NCI-H446 (cell line): ENCODE measurements at regions not wholly inside any gene's neighbourhood (a gene's known extent, or its start where the extent isn't known, plus 50 kb on each side); places are given as distances from the start of the nearest gene placed in this dataset.
"Not testable (repeated sequence)": the region's sequence is repeated elsewhere in the genome, so short reads cannot be mapped to it uniquely, and the experiment has no call there.

ENCODE experiments used
- DNase-seq, 2 experiments: peaks; one replicate each; lab custom pipeline; 2025; lab: John Stamatoyannopoulos, UW

DNA sequence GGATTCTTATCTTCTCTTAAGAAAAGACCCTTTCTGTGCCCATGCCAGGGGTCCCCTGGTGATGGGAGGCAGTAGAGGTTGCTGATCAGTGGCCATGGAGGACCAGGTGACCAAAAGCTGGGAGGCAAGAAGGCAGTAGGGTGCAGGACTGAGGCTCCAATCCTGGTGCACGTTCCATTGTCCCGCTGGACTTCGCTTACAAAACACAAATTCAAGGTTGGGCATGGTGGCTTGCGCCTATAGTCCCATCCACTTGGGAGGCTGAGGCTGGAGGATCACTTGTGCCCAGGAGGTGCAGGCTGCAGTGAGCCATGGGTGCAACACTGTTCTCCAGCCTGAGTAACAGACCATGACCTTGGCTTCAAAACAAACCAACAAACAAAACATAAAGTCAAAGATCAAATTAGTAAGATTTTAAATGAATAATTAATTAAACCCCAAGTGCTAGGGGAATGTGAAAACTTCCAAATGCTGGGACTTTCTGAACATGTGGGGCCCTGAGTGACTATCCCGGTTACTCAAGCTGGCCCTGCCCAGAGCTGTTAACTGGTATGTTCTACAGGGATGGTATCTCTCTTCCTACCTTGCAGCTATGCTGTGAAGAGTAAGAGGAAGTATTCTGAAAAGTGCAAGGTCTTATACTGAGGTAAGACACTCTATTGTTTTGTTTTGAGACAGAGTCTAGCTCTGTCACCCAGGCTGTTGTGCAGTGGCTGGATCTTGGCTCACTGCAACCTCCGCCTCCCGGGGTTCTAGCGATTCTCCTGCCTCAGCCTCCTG is 97.6 kb downstream of the LYZL2 start:
- no peak for DNase-seq

DNA sequence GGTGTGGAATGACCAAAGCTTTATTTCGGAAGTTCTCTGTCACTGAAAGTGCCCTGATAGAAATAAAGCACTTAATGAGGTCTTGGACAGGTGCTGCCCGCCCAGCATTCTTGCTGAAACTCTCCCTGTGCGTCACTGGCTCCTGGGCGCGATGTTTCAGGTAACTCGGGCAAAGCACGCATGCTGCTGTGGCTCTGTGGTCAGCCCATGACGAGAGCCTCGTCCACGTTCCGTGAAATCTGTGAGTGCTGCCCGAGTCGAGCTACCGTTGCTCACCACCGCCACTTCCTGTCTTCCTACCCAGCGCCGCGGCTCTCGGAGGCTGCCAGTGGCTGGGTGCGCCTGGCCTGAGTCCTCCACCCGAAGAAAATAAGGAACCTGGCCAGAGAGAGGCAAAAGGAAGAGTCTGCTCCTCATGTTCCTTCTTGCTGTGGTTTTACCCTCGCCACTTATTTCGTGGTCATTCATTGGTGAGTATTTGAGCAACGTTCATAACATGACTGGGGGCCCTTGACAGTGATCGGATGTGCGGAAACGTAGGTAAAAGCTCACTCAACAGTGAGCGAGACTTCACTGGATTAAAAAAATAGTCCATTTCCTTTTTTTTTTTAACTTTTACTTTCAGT is 95.5 kb downstream of the MAP3K8 start:
- no peak for DNase-seq

DNA sequence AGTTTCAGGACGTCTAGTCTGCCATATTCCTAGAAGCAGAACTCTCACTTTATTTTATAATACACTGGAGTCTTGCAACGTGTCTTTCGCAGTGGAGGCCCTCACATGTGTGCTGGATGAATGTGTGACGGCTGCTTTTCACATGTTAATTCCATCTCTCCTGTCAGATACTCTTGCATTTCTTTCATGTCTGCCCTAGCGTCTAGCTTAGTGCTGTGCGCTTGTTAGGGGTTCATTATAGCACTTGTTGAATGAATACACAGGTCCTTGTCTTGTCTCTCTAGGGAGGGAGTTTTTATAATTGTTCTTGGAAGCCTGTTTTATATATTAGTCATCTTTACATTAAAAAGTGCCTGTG is 94.4 kb downstream of the MAP3K8 start:
- DNase-seq, result no peak

DNA sequence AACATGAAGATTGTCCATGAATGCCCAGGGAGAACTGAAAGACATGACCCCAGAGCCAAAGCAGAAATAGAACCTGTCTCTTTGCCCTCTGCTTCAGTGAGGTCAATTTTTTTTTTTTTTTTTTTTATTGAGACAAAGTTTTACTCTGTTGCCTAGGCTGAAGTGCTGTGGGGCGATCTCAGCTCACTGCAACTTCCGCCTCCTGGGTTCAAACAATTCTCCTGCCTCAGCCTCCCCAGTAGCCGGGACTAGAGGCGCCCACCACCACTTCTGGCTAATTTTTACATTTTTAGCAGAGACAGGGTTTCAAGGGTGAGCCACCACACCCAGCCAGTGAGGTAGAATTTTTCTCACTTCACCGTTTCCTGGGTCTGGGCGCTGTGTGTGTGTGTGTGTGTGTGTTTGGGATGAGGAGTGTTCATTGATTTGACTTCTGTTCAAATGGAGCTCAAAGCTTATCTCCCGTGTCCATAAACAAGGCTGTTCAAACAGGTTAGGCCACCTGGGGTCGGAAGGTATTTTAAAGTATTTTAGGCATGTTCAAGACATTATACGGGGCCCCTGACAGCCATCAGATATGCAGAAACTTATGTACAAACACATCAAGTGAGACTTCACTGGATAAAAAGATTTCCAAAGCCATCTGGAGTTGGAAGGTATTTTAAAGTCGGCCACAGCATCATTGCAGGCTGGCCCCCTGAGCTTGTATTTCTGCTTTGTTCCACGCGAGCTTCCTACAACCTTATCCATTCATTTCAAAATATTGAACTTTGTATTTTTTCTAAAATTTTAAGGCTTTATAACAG is 93.8 kb downstream of the MAP3K8 start:
- no peak for DNase-seq

DNA sequence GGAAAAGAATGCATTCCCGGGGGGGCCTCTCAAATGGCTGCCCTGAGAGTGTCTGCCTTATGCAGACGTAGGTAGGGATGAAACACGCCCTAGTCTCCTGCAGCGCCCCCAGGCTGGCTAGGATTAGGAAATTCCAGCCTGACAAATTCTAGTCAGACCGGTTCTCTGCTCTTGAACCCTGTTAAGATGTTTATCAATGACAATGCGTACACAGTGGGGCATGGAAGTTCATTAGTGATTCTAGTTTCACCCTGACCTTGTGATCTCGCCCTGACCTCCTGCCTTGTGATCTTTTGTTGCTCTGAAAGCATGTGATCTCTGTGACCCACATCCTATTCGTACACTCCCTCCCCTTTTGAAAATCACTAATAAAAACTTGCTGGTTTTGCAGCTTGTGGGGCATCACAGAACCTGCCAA is 88.7 kb downstream of the MAP3K8 start:
- not testable (repeated sequence) for DNase-seq

DNA sequence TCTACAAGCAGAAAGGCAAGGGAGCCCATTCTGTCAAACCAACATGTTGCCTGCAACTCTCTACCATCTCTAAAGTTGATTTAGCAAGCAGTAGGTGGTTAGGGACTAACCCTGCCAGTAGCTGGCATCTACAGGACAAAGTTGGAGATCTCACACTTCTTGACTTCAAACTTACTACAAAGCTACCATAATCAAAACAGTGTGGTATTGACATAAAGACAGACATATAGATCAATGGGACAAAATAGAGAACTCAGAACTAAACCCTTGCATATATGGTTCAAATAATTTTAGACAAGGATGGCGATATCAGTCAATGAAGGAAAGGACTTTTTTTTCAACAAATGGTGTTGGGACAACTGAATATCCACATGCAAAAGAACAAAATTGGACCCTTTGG is 84.9 kb downstream of the MAP3K8 start:
- no peak for DNase-seq
